ENCODE measurements at regions not wholly inside any gene's neighbourhood (a gene's known extent, or its start where the extent isn't known, plus 50 kb on each side); places are given as distances from the start of the nearest gene placed in this dataset.

DNA sequence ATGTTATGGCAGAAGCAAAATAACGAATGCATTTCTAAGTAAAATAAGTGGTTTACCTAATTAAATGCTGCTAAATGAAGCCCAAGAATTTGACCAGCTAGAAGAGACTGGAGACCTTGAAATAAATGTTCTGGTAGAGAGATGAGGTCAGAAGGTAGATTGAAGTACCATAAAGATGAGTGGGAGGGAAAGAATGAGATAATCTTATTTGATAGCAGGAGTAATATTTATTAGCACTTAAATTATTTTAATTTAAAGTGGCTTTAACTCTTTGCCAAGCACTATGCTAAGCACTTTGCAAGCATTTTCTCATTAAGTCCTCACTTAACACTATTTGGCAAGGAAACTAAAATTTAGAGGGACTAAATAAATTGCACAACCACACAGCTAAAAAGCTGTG, 314.9 kb upstream of the CCDC54 start:
- Histone ChIP-seq H3K27ac (no peak overlapping the region), H3K27me3 (no peaks in the 10 kb centered on the region), H3K4me3 (no peak overlapping the region), H3K9me3 (no peaks in the 10 kb centered on the region), H3K4me1 (no peaks in the 10 kb centered on the region), H3K36me3 (no peaks in the 10 kb centered on the region)
- no peak for ATAC-seq (ENCODE audit: low FRiP score in 2 of 2)
- 69 to 73% methylated on average over 1 of the region's 1 CpG for WGBS, 2 donors
- DNase-seq = no peak
- no peak for TF ChIP-seq POLR2AphosphoS5 (IDR thresholded peaks at IDR 0.05)

GRCh38 chr3:107062787-107063186, 314.5 kb upstream of the CCDC54 start:
- WGBS, 2 donors = 63 to 65% methylated on average over 2 of the region's 2 CpGs
- ATAC-seq (ENCODE audit: low FRiP score in 2 of 2) = no peak
- Histone ChIP-seq H3K36me3 (no peaks in the 10 kb centered on the region), H3K27ac (no peak overlapping the region), H3K4me1 (no peaks in the 10 kb centered on the region), H3K9me3 (no peaks in the 10 kb centered on the region), H3K27me3 (no peaks in the 10 kb centered on the region), H3K4me3 (no peak overlapping the region)
- TF ChIP-seq POLR2A (IDR thresholded peaks at IDR 0.05) (no peak), POLR2AphosphoS5 (IDR thresholded peaks at IDR 0.05) (no peak), EP300 (IDR thresholded peaks at IDR 0.05) (no peak)
- TF ChIP-seq, protein P1, sequence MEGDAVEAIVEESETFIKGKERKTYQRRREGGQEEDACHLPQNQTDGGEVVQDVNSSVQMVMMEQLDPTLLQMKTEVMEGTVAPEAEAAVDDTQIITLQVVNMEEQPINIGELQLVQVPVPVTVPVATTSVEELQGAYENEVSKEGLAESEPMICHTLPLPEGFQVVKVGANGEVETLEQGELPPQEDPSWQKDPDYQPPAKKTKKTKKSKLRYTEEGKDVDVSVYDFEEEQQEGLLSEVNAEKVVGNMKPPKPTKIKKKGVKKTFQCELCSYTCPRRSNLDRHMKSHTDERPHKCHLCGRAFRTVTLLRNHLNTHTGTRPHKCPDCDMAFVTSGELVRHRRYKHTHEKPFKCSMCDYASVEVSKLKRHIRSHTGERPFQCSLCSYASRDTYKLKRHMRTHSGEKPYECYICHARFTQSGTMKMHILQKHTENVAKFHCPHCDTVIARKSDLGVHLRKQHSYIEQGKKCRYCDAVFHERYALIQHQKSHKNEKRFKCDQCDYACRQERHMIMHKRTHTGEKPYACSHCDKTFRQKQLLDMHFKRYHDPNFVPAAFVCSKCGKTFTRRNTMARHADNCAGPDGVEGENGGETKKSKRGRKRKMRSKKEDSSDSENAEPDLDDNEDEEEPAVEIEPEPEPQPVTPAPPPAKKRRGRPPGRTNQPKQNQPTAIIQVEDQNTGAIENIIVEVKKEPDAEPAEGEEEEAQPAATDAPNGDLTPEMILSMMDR (IDR thresholded peaks at IDR 0.05) = no peak
- DNase-seq = no peak

DNA sequence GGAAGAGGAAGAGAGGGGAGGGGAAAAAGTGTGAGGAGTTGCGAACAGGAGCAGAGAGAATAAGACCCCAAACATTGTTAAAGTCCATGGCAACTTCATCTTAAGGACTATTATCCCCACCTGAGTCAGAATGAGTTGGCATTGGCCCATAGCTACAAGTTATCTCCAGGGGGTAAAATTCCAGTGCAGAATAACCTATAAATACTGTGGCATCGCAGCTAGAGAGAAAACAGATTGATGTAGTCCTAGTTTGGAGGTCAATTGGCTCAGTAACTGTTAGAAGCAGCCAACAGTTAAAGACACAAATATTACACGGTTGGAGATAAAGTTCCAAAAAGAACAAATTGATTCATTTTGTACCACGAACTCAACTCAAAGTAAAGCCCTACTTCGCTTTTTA, 313.9 kb upstream of the CCDC54 start:
- 79 to 81% methylated on average over 5 of the region's 5 CpGs for WGBS, 2 donors
- ATAC-seq (ENCODE audit: low FRiP score in 2 of 2) = no peak
- H3K4me3 ChIP-seq = no peak overlapping the region
- H3K27ac ChIP-seq = no peak overlapping the region
- TF ChIP-seq POLR2A (IDR thresholded peaks at IDR 0.05) (no peak), EP300 (IDR thresholded peaks at IDR 0.05) (no peak), POLR2AphosphoS5 (IDR thresholded peaks at IDR 0.05) (no peak)
- TF ChIP-seq, protein P1 (IDR thresholded peaks at IDR 0.05) = no peak
- no peaks in the 10 kb centered on the region for H3K27me3 ChIP-seq
- DNase-seq = no peak
- no peaks in the 10 kb centered on the region for H3K9me3 ChIP-seq
- H3K4me1 ChIP-seq = no peaks in the 10 kb centered on the region
- H3K36me3 ChIP-seq = no peaks in the 10 kb centered on the region

GRCh38 chr3:107064405-107065060, 312.7 kb upstream of the CCDC54 start:
- WGBS, 2 donors = 19 to 21% methylated on average over 9 of the region's 9 CpGs
- H3K27me3 ChIP-seq = no peaks in the 10 kb centered on the region
- H3K4me1 ChIP-seq = no peaks in the 10 kb centered on the region
- ATAC-seq (ENCODE audit: low FRiP score in 2 of 2) (peak; percentile 79 to 90), DNase-seq (peak in 1 of 2 donors; percentile 38)
- no peak overlapping the region for H3K4me3 ChIP-seq
- no peak overlapping the region for H3K27ac ChIP-seq
- no peaks in the 10 kb centered on the region for H3K36me3 ChIP-seq
- TF ChIP-seq, protein P1 (IDR thresholded peaks at IDR 0.05) = peak; percentile 34 to 75 (median 58)
- TF ChIP-seq EP300 (IDR thresholded peaks at IDR 0.05) = no peak
- H3K9me3 ChIP-seq = no peaks in the 10 kb centered on the region

- no peak for DNase-seq
- no peaks in the 10 kb centered on the region for H3K9me3 ChIP-seq
- no peak for ATAC-seq (ENCODE audit: low FRiP score in 2 of 2)
- H3K36me3 ChIP-seq = no peaks in the 10 kb centered on the region
- no peak overlapping the region for H3K4me3 ChIP-seq
- H3K27me3 ChIP-seq = no peaks in the 10 kb centered on the region
- TF ChIP-seq POLR2A (IDR thresholded peaks at IDR 0.05) (no peak), POLR2AphosphoS5 (IDR thresholded peaks at IDR 0.05) (no peak), EP300 (IDR thresholded peaks at IDR 0.05) (no peak)
- TF ChIP-seq, protein P1 (IDR thresholded peaks at IDR 0.05) = no peak
- 35 to 36% methylated on average over 13 of the region's 13 CpGs for WGBS, 2 donors
- H3K27ac ChIP-seq = no peak overlapping the region
- no peaks in the 10 kb centered on the region for H3K4me1 ChIP-seq
Observed at GRCh38 chr3:107065094-107065861, 312.0 kb upstream of the CCDC54 start.

Measured in upper lobe of left lung (tissue), 6 donors.